ENCODE measurements at regions not wholly inside any gene's neighbourhood (a gene's known extent, or its start where the extent isn't known, plus 50 kb on each side); places are given as distances from the start of the nearest gene placed in this dataset.

- TF ChIP-seq POLR2AphosphoS5 (IDR thresholded peaks at IDR 0.05; ENCODE audit: borderline replicate concordance, low read depth, low read length) (no peak), EZH2 (IDR thresholded peaks at IDR 0.05) (no peak)
Measured at GRCh38 chr11:33965032-33965431, 73.2 kb upstream of the LMO2 start.
